IMR-90 (cell line): ENCODE measurements at regions not wholly inside any gene's neighbourhood (a gene's known extent, or its start where the extent isn't known, plus 50 kb on each side); places are given as distances from the start of the nearest gene placed in this dataset.

Experiments
- ATAC-seq: fragments of 200-7000 bp; cut with Tn5 transposase; 2 replicates; pipeline ENCODE4 v1.9.1; 2020; ENCODE audit warnings: low read depth, mild to moderate bottlenecking, moderate library complexity
- BruUV-seq: library from RNA; stranded (reverse); fragments of 400-500 nt; replicated peaks from 2 replicates; lab custom pipeline; 2021; lab: Mats Ljungman, UMichigan
- CTCF ChIA-PET: fragments of 300-600 bp; formaldehyde crosslinking; extraction: SDS; loops from one replicate; lab custom pipeline; 2021; ENCODE audit warnings: antibody characterized with exemption; lab: Yijun Ruan, JAX
- POLR2A ChIA-PET: fragments of 300-600 bp; sonication (Branson Sonifier 250); formaldehyde crosslinking; loops from one replicate; lab custom pipeline; 2022; ENCODE audit warnings: antibody characterized with exemption; ENCODE audit not compliant: unreplicated experiment; lab: Charles Lee
- DNase-seq: peaks from one replicate; pipeline ENCODE4 v3.0.0; 2013
- H2AFZ ChIP-seq: replicated peaks from 2 replicates; pipeline ENCODE3; 2013; ENCODE audit warnings: low read length, mild to moderate bottlenecking; ENCODE audit not compliant: poor library complexity
- H2AK5ac ChIP-seq: 2 replicates; pipeline ENCODE4 v1.6.1; 2013; ENCODE audit warnings: low read depth, low read length, inconsistent platforms
- H2AK9ac ChIP-seq: replicated peaks from 2 replicates; pipeline ENCODE3; 2013; ENCODE audit warnings: mild to moderate bottlenecking, low read depth, low read length, moderate library complexity; ENCODE audit not compliant: poor library complexity
- H2BK120ac ChIP-seq: 2 replicates; pipeline ENCODE4 v1.6.1; 2013; ENCODE audit warnings: low read depth, low read length, inconsistent platforms
- H2BK15ac ChIP-seq: 3 replicates; pipeline ENCODE4 v1.6.1; 2013; ENCODE audit warnings: low read depth, low read length, inconsistent platforms
- H2BK20ac ChIP-seq: 2 replicates; pipeline ENCODE4 v1.6.1; 2013; ENCODE audit warnings: low read depth, mild to moderate bottlenecking, inconsistent platforms, low read length, moderate library complexity
- H2BK5ac ChIP-seq: 2 replicates; pipeline ENCODE4 v1.6.1; 2013; ENCODE audit warnings: mild to moderate bottlenecking, low read depth, low read length, inconsistent platforms; ENCODE audit not compliant: poor library complexity, severe bottlenecking
- H3K14ac ChIP-seq: replicated peaks from 2 replicates; pipeline ENCODE4 v1.6.1; 2013; ENCODE audit warnings: low read depth, low read length, inconsistent platforms
- H3K18ac ChIP-seq: 2 replicates; pipeline ENCODE4 v1.6.1; 2013; ENCODE audit warnings: low read depth, low read length, control low read depth
- H3K23ac ChIP-seq: 2 replicates; pipeline ENCODE4 v1.6.1; 2013; ENCODE audit warnings: low read depth, low read length, inconsistent platforms
- H3K27ac ChIP-seq: 2 replicates; pipeline ENCODE4 v1.5.1; 2013; ENCODE audit warnings: mild to moderate bottlenecking, control low read depth, low read length; ENCODE audit not compliant: insufficient read depth
- H3K27me3 ChIP-seq: 2 replicates; pipeline ENCODE4 v1.6.1; 2013; ENCODE audit warnings: low read length; ENCODE audit not compliant: control insufficient read depth, insufficient read depth
- H3K36me3 ChIP-seq: 2 replicates; pipeline ENCODE4 v1.6.1; 2013; ENCODE audit warnings: low read length, mixed read lengths; ENCODE audit not compliant: control insufficient read depth, insufficient read depth
- H3K4ac ChIP-seq: 2 replicates; pipeline ENCODE4 v1.6.1; 2013; ENCODE audit warnings: low read depth, low read length, inconsistent platforms
- H3K4me1 ChIP-seq: 2 replicates; pipeline ENCODE4 v1.6.1; 2013; ENCODE audit warnings: low read length, mixed read lengths; ENCODE audit not compliant: control insufficient read depth, insufficient read depth
- H3K4me2 ChIP-seq: 2 replicates; pipeline ENCODE4 v1.6.1; 2013; ENCODE audit warnings: low read depth, mild to moderate bottlenecking, control low read depth, low read length, moderate library complexity
- H3K4me3 ChIP-seq: 2 replicates; pipeline ENCODE4 v1.5.1; 2013; ENCODE audit warnings: low read depth, mild to moderate bottlenecking, control low read depth, low read length, moderate library complexity; ENCODE audit not compliant: insufficient read depth
- H3K56ac ChIP-seq: 2 replicates; pipeline ENCODE4 v1.6.1; 2013; ENCODE audit warnings: low read length, inconsistent platforms; ENCODE audit not compliant: insufficient read depth; ENCODE audit errors: extremely low read depth
- H3K79me1 ChIP-seq, 2 experiments: 2 replicates each; pipeline ENCODE4 v1.6.1; 2013; ENCODE audit warnings: low read length in 2 of 2, inconsistent platforms in 1 of 2, low read depth in 1 of 2
- H3K9ac ChIP-seq: 2 replicates; pipeline ENCODE4 v1.6.1; 2013; ENCODE audit warnings: low read depth, low read length, control low read depth
- H3K9me1 ChIP-seq: 2 replicates; pipeline ENCODE4 v1.6.1; 2013; ENCODE audit warnings: low read length, inconsistent platforms; ENCODE audit not compliant: insufficient read depth
- H3K9me3 ChIP-seq: 2 replicates; pipeline ENCODE4 v1.6.1; 2013; ENCODE audit warnings: low read length; ENCODE audit not compliant: control insufficient read depth, insufficient read depth
- H4K20me1 ChIP-seq: 2 replicates; pipeline ENCODE4 v1.6.1; 2013; ENCODE audit warnings: low read length, inconsistent platforms; ENCODE audit not compliant: insufficient read depth
- H4K5ac ChIP-seq: 2 replicates; pipeline ENCODE4 v1.6.1; 2013; ENCODE audit warnings: mild to moderate bottlenecking, low read depth, low read length, control low read depth
- H4K8ac ChIP-seq, 2 experiments: 2 replicates each; pipeline ENCODE4 v1.6.1; 2013; ENCODE audit warnings: low read depth in 2 of 2, low read length in 2 of 2, control low read depth in 1 of 2, inconsistent platforms in 1 of 2
- H4K91ac ChIP-seq: 2 replicates; pipeline ENCODE4 v1.6.1; 2013; ENCODE audit warnings: low read depth, low read length, inconsistent platforms; ENCODE audit not compliant: insufficient read depth
- BHLHE40 ChIP-seq: fragments of 150-350 bp; IDR thresholded peaks from 2 replicates; pipeline ENCODE4 v1.6.1; 2016; ENCODE audit warnings: mild to moderate bottlenecking, low read depth, low read length
- CEBPB ChIP-seq: IDR thresholded peaks from 2 replicates; pipeline ENCODE4 v1.6.1; 2012; ENCODE audit warnings: low read depth, low read length, improper control_type of control experiment
- ELK1 ChIP-seq: fragments of 150-350 bp; IDR thresholded peaks from 2 replicates; pipeline ENCODE4 v1.6.1; 2016; ENCODE audit warnings: low read depth, mild to moderate bottlenecking, low read length, moderate library complexity, borderline replicate concordance
- POLR2A ChIP-seq: IDR thresholded peaks from 2 replicates; pipeline ENCODE4 v1.6.1; 2012; ENCODE audit warnings: mild to moderate bottlenecking, low read depth, low read length
- RAD21 ChIP-seq: IDR thresholded peaks from 2 replicates; pipeline ENCODE4 v1.6.1; 2012; ENCODE audit warnings: low read length, improper control_type of control experiment
- SMC3 ChIP-seq: fragments of 150-350 bp; IDR thresholded peaks from 2 replicates; pipeline ENCODE4 v1.6.1; 2016; ENCODE audit warnings: low read depth, mild to moderate bottlenecking, antibody characterized with exemption, low read length, moderate library complexity
- dilution Hi-C: fragments of 300-500 bp; cut with HindIII; formaldehyde crosslinking; loops from one replicate; pipeline ENCODE4 v1.14.3; 2018; ENCODE audit warnings: low sequenced_read_pairs; ENCODE audit not compliant: unreplicated experiment
- in situ Hi-C: fragments of 300-500 bp; cut with MboI; formaldehyde crosslinking; loops from 3 replicates; pipeline ENCODE4 v1.14.3; 2019; ENCODE audit warnings: low sequenced_read_pairs, inconsistent platforms, mixed read lengths
- intact Hi-C: fragments of 100-400 bp; cut with micrococcal nuclease; formaldehyde crosslinking; loops from 2 replicates; pipeline ENCODE4 v1.10.0; 2022

DNA sequence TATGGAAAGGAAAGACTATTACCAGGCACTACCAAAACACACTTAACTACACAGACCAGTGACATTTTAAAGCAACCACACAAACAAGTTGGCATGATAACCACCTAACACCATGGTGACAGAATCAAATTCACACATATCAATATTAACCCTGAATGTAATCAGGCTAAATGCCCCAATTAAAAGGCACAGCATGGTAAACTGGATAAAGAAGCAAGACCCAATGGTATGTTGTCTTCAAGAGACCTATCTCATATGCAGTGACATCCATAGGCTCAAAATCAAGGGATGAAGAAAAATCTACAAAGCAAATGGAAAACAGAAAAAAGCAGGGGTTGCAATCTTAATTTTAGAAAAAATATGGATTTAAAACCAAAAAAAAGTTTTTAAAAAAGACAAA is 86.0 kb downstream of the SAMD9 start:
- no peak for TF ChIP-seq SMC3
- TF ChIP-seq BHLHE40, result no peak
- TF ChIP-seq RAD21, result no peak
- no peak for TF ChIP-seq POLR2A
- no peak for TF ChIP-seq ELK1
- TF ChIP-seq CEBPB, result no peak
- POLR2A ChIA-PET, result no interaction called here
- no peak overlapping the region for H3K14ac ChIP-seq

More for the DNA sequence above, 86.0 kb downstream of the SAMD9 start:
- Histone ChIP-seq H3K56ac (no peak overlapping the region), H4K5ac (no peak overlapping the region), H3K4me2 (no peak overlapping the region), H3K79me1 (no peaks in the 10 kb centered on the region), H2BK120ac (no peak overlapping the region), H3K23ac (no peak overlapping the region), H2BK5ac (no peak overlapping the region), H2BK20ac (no peak overlapping the region), H3K9ac (no peak overlapping the region), H3K4me1 (peaks cover 3% of the 10 kb centered on the region; the same call in 1 of the 2 replicates), H2BK15ac (no peak overlapping the region), H3K4ac (no peak overlapping the region), H3K36me3 (no peaks in the 10 kb centered on the region), H2AK9ac (no peak overlapping the region), H3K27ac (no peak overlapping the region), H4K8ac (no peak overlapping the region), H3K18ac (no peak overlapping the region; the same call in 1 of the 2 replicates), H3K4me3 (no peak overlapping the region), H3K9me3 (no peaks in the 10 kb centered on the region; the same call in 1 of the 2 replicates), H3K27me3 (no peaks in the 10 kb centered on the region), H4K91ac (no peak overlapping the region), H2AK5ac (no peak overlapping the region), H2AFZ (no peak overlapping the region), H4K20me1 (no peaks in the 10 kb centered on the region), H3K9me1 (peaks cover 3% of the 10 kb centered on the region; the same call in 1 of the 2 replicates)
- dilution Hi-C loops (no loop called here), intact Hi-C loops (no loop called here), in situ Hi-C loops (no loop called here)
- no TSS peak for BruUV-seq
- no peak for ATAC-seq
- CTCF ChIA-PET, result no interaction called here
- no peak for DNase-seq
